Erythroblast (primary cell): ENCODE measurements at regions not wholly inside any gene's neighbourhood (a gene's known extent, or its start where the extent isn't known, plus 50 kb on each side); places are given as distances from the start of the nearest gene placed in this dataset.

Experiments used
- GATA1 ChIP-seq: IDR thresholded peaks from 2 replicates; pipeline ENCODE4 v1.6.1; 2011; ENCODE audit warnings: low read depth, mild to moderate bottlenecking, control low read depth, low read length, moderate library complexity
- POLR2A ChIP-seq: IDR thresholded peaks from 2 replicates; pipeline ENCODE4 v1.6.1; 2011; ENCODE audit warnings: mild to moderate bottlenecking, low read length

DNA sequence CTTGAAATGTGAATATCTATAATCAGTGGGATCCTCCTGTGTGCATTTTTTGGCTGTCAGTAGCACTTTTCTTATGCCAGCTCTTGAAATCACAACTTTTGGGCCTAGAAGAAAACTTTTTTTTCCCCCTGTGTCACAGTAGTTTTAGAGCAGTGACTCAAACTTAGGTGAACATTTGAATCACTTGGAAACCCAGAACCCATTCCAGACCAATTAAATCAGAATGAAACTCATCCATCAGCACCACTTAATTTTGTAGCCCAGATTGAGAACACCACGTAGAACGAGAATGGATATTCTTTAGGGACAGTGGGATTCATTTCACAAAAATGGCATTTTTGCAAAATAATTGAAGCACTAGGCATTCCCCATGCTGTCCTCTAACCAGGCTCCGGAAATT lies 224.8 kb upstream of the NANOGP8 start:
- TF ChIP-seq POLR2A = no peak
- TF ChIP-seq GATA1 = no peak
